ENCODE measurements at regions not wholly inside any gene's neighbourhood (a gene's known extent, or its start where the extent isn't known, plus 50 kb on each side); places are given as distances from the start of the nearest gene placed in this dataset.

DNA sequence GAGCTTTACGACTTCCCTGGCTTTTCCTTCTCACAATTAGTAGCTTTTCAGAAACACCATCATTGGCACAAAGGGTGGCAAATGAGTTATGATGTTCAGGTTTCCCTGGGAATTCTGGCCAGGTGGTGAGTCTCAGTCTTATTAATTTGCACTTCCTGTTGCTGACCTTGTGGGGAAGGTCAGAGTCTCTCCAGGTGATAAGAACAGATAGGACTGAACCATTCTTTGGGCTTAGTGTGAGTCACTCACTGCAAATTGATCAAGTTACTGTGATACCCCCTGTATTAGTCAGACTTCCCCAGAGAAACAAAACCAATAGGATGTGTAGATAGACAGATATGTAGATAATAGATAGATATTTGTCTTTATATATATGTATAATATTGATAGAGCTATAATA is 53.8 kb upstream of the RANBP3L start:
- Histone ChIP-seq H3K4me2 (ENCODE audit: low read depth, low read length) (no peak overlapping the region), H2AFZ (ENCODE audit: low read length) (no peak overlapping the region), H3K9me3 (replicated peaks; ENCODE audit: insufficient read depth, low read length) (no peaks in the 10 kb centered on the region), H3K4me1 (ENCODE audit: low read length) (peaks cover 14% of the 10 kb centered on the region), H3F3A (ENCODE audit: insufficient read depth, low read length) (peaks cover 8% of the 10 kb centered on the region), H3K9ac (ENCODE audit: low read length) (no peak overlapping the region), H3K79me2 (ENCODE audit: low read length) (no peaks in the 10 kb centered on the region), H3K4me3 (ENCODE audit: low read length) (no peak overlapping the region), H3K9me2 (replicated peaks; ENCODE audit: insufficient read depth, low read length) (no peaks in the 10 kb centered on the region), H3K27ac (ENCODE audit: low read length) (no peak overlapping the region), H3K36me3 (replicated peaks; ENCODE audit: insufficient read depth, low read length) (no peaks in the 10 kb centered on the region), H3K27me3 (replicated peaks; ENCODE audit: insufficient read depth, low read length) (no peaks in the 10 kb centered on the region), H4K20me1 (ENCODE audit: insufficient read depth, low read length) (no peaks in the 10 kb centered on the region)
- DNase-seq = no peak
- no peak for TF ChIP-seq EZH2phosphoT487 (IDR thresholded peaks at IDR 0.05; ENCODE audit: low read length)
- no peak for TF ChIP-seq EZH2 (optimal IDR thresholded peaks at IDR 0.05; ENCODE audit: low read depth, low read length)

DNA sequence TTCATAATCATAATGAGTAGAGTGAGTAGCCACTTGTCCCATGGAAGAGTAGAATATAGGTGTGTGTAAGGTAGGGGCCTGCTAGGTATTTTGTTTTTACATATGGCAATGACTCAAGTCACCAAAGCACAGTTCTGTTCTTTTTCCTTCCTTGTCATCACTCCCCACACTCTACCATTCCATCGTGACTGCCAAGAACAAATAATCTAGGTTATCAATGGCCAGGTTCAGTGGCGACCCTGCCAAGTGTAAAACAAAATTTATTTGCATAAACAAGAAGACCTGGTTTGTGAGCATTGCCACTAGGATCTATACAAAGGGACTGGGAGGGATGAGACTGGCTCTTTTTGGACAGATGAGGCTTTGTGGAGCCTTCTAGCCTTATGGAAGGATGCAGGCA is 55.2 kb upstream of the RANBP3L start:
- H3K27ac ChIP-seq (ENCODE audit: low read length) = no peak overlapping the region
- H2AFZ ChIP-seq (ENCODE audit: low read length) = no peak overlapping the region
- TF ChIP-seq, protein P1, sequence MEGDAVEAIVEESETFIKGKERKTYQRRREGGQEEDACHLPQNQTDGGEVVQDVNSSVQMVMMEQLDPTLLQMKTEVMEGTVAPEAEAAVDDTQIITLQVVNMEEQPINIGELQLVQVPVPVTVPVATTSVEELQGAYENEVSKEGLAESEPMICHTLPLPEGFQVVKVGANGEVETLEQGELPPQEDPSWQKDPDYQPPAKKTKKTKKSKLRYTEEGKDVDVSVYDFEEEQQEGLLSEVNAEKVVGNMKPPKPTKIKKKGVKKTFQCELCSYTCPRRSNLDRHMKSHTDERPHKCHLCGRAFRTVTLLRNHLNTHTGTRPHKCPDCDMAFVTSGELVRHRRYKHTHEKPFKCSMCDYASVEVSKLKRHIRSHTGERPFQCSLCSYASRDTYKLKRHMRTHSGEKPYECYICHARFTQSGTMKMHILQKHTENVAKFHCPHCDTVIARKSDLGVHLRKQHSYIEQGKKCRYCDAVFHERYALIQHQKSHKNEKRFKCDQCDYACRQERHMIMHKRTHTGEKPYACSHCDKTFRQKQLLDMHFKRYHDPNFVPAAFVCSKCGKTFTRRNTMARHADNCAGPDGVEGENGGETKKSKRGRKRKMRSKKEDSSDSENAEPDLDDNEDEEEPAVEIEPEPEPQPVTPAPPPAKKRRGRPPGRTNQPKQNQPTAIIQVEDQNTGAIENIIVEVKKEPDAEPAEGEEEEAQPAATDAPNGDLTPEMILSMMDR (IDR thresholded peaks at IDR 0.05; ENCODE audit: low read length) = no peak
- TF ChIP-seq EZH2phosphoT487 (IDR thresholded peaks at IDR 0.05; ENCODE audit: low read length) (no peak), EZH2 (optimal IDR thresholded peaks at IDR 0.05; ENCODE audit: low read depth, low read length) (no peak)
- H3F3A ChIP-seq (ENCODE audit: insufficient read depth, low read length) = peaks cover 10% of the 10 kb centered on the region
- no peak overlapping the region for H3K4me3 ChIP-seq (ENCODE audit: low read length)
- no peaks in the 10 kb centered on the region for H3K9me2 ChIP-seq (replicated peaks; ENCODE audit: insufficient read depth, low read length)
- H3K9ac ChIP-seq (ENCODE audit: low read length) = no peak overlapping the region
- H4K20me1 ChIP-seq (ENCODE audit: insufficient read depth, low read length) = no peaks in the 10 kb centered on the region
- H3K4me1 ChIP-seq (ENCODE audit: low read length) = peaks cover 24% of the 10 kb centered on the region
- no peaks in the 10 kb centered on the region for H3K9me3 ChIP-seq (replicated peaks; ENCODE audit: insufficient read depth, low read length)
- no peaks in the 10 kb centered on the region for H3K36me3 ChIP-seq (replicated peaks; ENCODE audit: insufficient read depth, low read length)
- no peak for DNase-seq
- H3K79me2 ChIP-seq (ENCODE audit: low read length) = no peaks in the 10 kb centered on the region
- no peaks in the 10 kb centered on the region for H3K27me3 ChIP-seq (replicated peaks; ENCODE audit: insufficient read depth, low read length)
- H3K4me2 ChIP-seq (ENCODE audit: low read depth, low read length) = no peak overlapping the region

DNA sequence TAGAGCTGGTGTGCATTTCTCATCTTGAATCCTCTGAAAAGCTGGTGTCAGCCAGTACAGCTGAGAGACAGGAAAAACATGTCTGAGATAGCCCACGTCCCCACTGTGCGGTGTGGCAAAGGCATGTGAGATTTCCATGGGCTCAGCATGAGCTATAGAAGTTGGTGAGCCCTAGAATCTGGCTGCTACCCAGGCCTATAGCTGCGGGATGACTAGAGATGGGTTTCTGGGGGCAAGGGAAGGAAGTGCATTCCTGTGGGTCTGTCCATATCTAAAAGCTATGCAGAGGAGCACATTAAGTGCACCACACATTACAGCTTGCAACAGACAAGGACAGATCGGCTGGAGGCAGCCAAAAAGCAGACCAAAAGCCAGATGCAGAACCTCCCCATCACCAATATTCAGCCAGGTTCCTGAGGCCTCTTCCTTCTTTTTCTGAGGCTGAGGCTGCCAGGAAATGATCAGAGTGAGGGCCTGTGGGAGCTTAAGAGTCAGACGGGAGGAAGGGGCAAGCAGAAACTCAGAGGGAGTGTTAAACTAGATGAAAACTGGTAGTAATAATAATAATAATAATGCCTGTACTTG is 55.8 kb upstream of the RANBP3L start:
- Histone ChIP-seq H3K36me3 (replicated peaks; ENCODE audit: insufficient read depth, low read length) (no peaks in the 10 kb centered on the region), H3K9me3 (replicated peaks; ENCODE audit: insufficient read depth, low read length) (no peaks in the 10 kb centered on the region), H4K20me1 (ENCODE audit: insufficient read depth, low read length) (no peaks in the 10 kb centered on the region), H3F3A (ENCODE audit: insufficient read depth, low read length) (peaks cover 10% of the 10 kb centered on the region), H3K4me3 (ENCODE audit: low read length) (no peak overlapping the region), H3K4me2 (ENCODE audit: low read depth, low read length) (no peak overlapping the region), H2AFZ (ENCODE audit: low read length) (no peak overlapping the region), H3K27me3 (replicated peaks; ENCODE audit: insufficient read depth, low read length) (no peaks in the 10 kb centered on the region), H3K9ac (ENCODE audit: low read length) (no peak overlapping the region), H3K79me2 (ENCODE audit: low read length) (no peaks in the 10 kb centered on the region), H3K27ac (ENCODE audit: low read length) (no peak overlapping the region), H3K4me1 (ENCODE audit: low read length) (peaks cover 25% of the 10 kb centered on the region), H3K9me2 (replicated peaks; ENCODE audit: insufficient read depth, low read length) (no peaks in the 10 kb centered on the region)
- TF ChIP-seq, protein P1 (IDR thresholded peaks at IDR 0.05; ENCODE audit: low read length) = no peak
- TF ChIP-seq EZH2 (optimal IDR thresholded peaks at IDR 0.05; ENCODE audit: low read depth, low read length) (no peak), EZH2phosphoT487 (IDR thresholded peaks at IDR 0.05; ENCODE audit: low read length) (no peak)
- DNase-seq = no peak

DNA sequence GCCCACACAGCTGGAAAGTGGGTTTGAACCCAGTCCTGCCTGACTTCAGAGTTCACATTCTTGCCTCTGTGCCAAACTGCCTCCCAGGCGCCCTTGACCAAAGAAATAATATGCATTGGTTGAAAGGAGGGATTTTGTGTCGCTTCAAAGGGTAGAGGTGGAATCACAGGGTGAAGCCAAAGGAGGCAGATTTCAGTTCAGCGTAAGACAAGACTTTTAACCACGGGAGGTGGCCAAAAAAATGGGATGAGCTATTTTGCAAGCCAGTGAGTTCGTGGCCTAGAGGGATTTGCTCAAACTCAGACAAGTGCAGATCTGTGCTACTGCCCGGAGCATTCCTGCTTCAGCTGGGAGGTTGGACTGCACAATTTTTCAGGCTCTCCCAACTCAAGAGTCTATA is 57.6 kb upstream of the RANBP3L start:
- Histone ChIP-seq H3K79me2 (ENCODE audit: low read length) (no peaks in the 10 kb centered on the region), H3K4me2 (ENCODE audit: low read depth, low read length) (no peak overlapping the region), H2AFZ (ENCODE audit: low read length) (no peak overlapping the region), H3K27ac (ENCODE audit: low read length) (peak overlapping the region; percentile 79; the same call in 1 of the 2 replicates), H3K9me3 (replicated peaks; ENCODE audit: insufficient read depth, low read length) (no peaks in the 10 kb centered on the region), H3K9ac (ENCODE audit: low read length) (no peak overlapping the region), H3K4me1 (ENCODE audit: low read length) (peaks cover 25% of the 10 kb centered on the region), H3K4me3 (ENCODE audit: low read length) (no peak overlapping the region), H3K36me3 (replicated peaks; ENCODE audit: insufficient read depth, low read length) (no peaks in the 10 kb centered on the region), H3K27me3 (replicated peaks; ENCODE audit: insufficient read depth, low read length) (no peaks in the 10 kb centered on the region), H3F3A (ENCODE audit: insufficient read depth, low read length) (peaks cover 10% of the 10 kb centered on the region), H3K9me2 (replicated peaks; ENCODE audit: insufficient read depth, low read length) (no peaks in the 10 kb centered on the region), H4K20me1 (ENCODE audit: insufficient read depth, low read length) (no peaks in the 10 kb centered on the region)
- no peak for DNase-seq
- TF ChIP-seq, protein P1 (IDR thresholded peaks at IDR 0.05; ENCODE audit: low read length) = no peak
- TF ChIP-seq EZH2phosphoT487 (IDR thresholded peaks at IDR 0.05; ENCODE audit: low read length) (no peak), EZH2 (optimal IDR thresholded peaks at IDR 0.05; ENCODE audit: low read depth, low read length) (no peak)
